H1 (cell line): ENCODE measurements at regions not wholly inside any gene's neighbourhood (a gene's known extent, or its start where the extent isn't known, plus 50 kb on each side); places are given as distances from the start of the nearest gene placed in this dataset.

Experiments used
- CTCF ChIA-PET: fragments of 300-600 bp; sonication (Branson Sonifier 250); formaldehyde crosslinking; loops from one replicate; lab custom pipeline; 2021; ENCODE audit not compliant: partially characterized antibody; lab: Charles Lee
- POLR2A ChIA-PET: fragments of 300-600 bp; sonication (Branson Sonifier 250); formaldehyde crosslinking; loops from one replicate; lab custom pipeline; 2021; ENCODE audit warnings: inconsistent platforms; ENCODE audit not compliant: partially characterized antibody; lab: Charles Lee
- DNase-seq, 2 experiments: peaks; one replicate each; pipeline versions ENCODE4 v3.0.0 to v3.0.0-alpha.2; 2010 to 2022; ENCODE audit warnings: low spot score in 2 of 2, low read depth in 1 of 2, mixed read lengths in 1 of 2
- FAIRE-seq: peaks from 2 replicates; lab custom pipeline; 2011; peaks lifted over from hg19 to GRCh38; lab: Jason Lieb, UNC
- H2AFZ ChIP-seq: 2 replicates; pipeline ENCODE4 v1.8.1; 2012; ENCODE audit warnings: low read length, inconsistent platforms
- H2AK5ac ChIP-seq: 2 replicates; pipeline ENCODE4 v1.6.1; 2013; ENCODE audit warnings: low read depth, low read length
- H2BK120ac ChIP-seq: replicated peaks from 2 replicates; pipeline ENCODE3; 2013; ENCODE audit warnings: low read depth, low read length, inconsistent platforms
- H2BK12ac ChIP-seq: 2 replicates; pipeline ENCODE4 v1.6.1; 2013; ENCODE audit warnings: low read depth, low read length
- H2BK15ac ChIP-seq: 2 replicates; pipeline ENCODE4 v1.6.1; 2013; ENCODE audit warnings: low read length
- H2BK20ac ChIP-seq: 2 replicates; pipeline ENCODE4 v1.6.1; 2013; ENCODE audit warnings: low read length
- H2BK5ac ChIP-seq: 2 replicates; pipeline ENCODE4 v1.6.1; 2013; ENCODE audit warnings: low read depth, low read length
- H3K14ac ChIP-seq: 2 replicates; pipeline ENCODE4 v1.6.1; 2013; ENCODE audit warnings: inconsistent platforms; ENCODE audit not compliant: insufficient read length
- H3K18ac ChIP-seq: 2 replicates; pipeline ENCODE4 v1.6.1; 2013; ENCODE audit warnings: low read length; ENCODE audit errors: extremely low read depth
- H3K23ac ChIP-seq: 2 replicates; pipeline ENCODE4 v1.6.1; 2013; ENCODE audit warnings: inconsistent platforms; ENCODE audit not compliant: insufficient read length
- H3K23me2 ChIP-seq: 2 replicates; pipeline ENCODE4 v1.6.1; 2013; ENCODE audit warnings: low read depth, low read length
- H3K27ac ChIP-seq: 2 replicates; pipeline ENCODE4 v1.6.1; 2011; ENCODE audit warnings: low read depth, low read length, inconsistent platforms
- H3K27me3 ChIP-seq, 4 experiments: replicated peaks in 1 of 4; 1 replicate in 1 of 4; 2 replicates in 3 of 4; pipeline versions ENCODE4 v1.6.1 to v1.8.1; 2011 to 2013; ENCODE audit warnings: low read length in 3 of 4, mild to moderate bottlenecking in 3 of 4, inconsistent platforms in 2 of 4, mixed read lengths in 2 of 4, moderate library complexity in 1 of 4; ENCODE audit not compliant: control insufficient read depth in 3 of 4, insufficient read depth in 3 of 4; ENCODE audit errors: extremely low read depth in 1 of 4
- H3K36me3 ChIP-seq, 4 experiments: 2 replicates each; pipeline versions ENCODE4 v1.6.1 to v1.8.1; 2011 to 2013; ENCODE audit warnings: mild to moderate bottlenecking in 4 of 4, low read length in 3 of 4, moderate library complexity in 2 of 4, control low read depth in 1 of 4, inconsistent platforms in 1 of 4; ENCODE audit not compliant: insufficient read depth in 4 of 4, control insufficient read depth in 2 of 4
- H3K4ac ChIP-seq: replicated peaks from 2 replicates; pipeline ENCODE3; 2013; ENCODE audit warnings: low read length, low read depth, mixed read lengths, inconsistent platforms; ENCODE audit not compliant: insufficient read length
- H3K4me1 ChIP-seq, 4 experiments: replicated peaks in 1 of 4; 1 replicate in 1 of 4; 2 replicates in 3 of 4; pipeline versions ENCODE4 v1.6.1 to v1.8.1; 2011 to 2013; ENCODE audit warnings: low read length in 3 of 4, inconsistent platforms in 2 of 4, mixed read lengths in 1 of 4; ENCODE audit not compliant: insufficient read depth in 4 of 4, control insufficient read depth in 3 of 4
- H3K4me2 ChIP-seq, 2 experiments: 2 replicates each; pipeline versions ENCODE4 v1.6.1 to v1.8.1; 2011 to 2013; ENCODE audit warnings: low read depth in 2 of 2, low read length in 2 of 2, control low read depth in 1 of 2, inconsistent platforms in 1 of 2, mild to moderate bottlenecking in 1 of 2; ENCODE audit not compliant: insufficient read depth in 1 of 2
- H3K4me3 ChIP-seq, 4 experiments: fragments of 200-600, 300-600 bp in 1 of 4; sonication (generic), shearing (Covaris generic), sonication (Bioruptor Twin) in 1 of 4; 2 replicates each; pipeline versions ENCODE4 v1.5.1 to v1.8.1; 2011 to 2016; ENCODE audit warnings: low read length in 4 of 4, low read depth in 3 of 4, control low read depth in 2 of 4, inconsistent platforms in 2 of 4, mild to moderate bottlenecking in 2 of 4, mixed read lengths in 1 of 4, moderate library complexity in 1 of 4; ENCODE audit not compliant: insufficient read depth in 2 of 4; ENCODE audit errors: extremely low read depth in 1 of 4
- H3K56ac ChIP-seq: replicated peaks from 2 replicates; pipeline ENCODE3; 2013; ENCODE audit warnings: low read depth, mild to moderate bottlenecking, mixed read lengths, low read length, inconsistent platforms; ENCODE audit not compliant: insufficient read length
- H3K79me1 ChIP-seq: 2 replicates; pipeline ENCODE4 v1.6.1; 2013; ENCODE audit warnings: low read depth, low read length, control low read depth
- H3K79me2 ChIP-seq, 2 experiments: 2 replicates each; pipeline versions ENCODE4 v1.6.1 to v1.8.1; 2012 to 2013; ENCODE audit warnings: low read length in 2 of 2, mild to moderate bottlenecking in 2 of 2, inconsistent platforms in 1 of 2; ENCODE audit not compliant: insufficient read depth in 2 of 2, control insufficient read depth in 1 of 2
- H3K9ac ChIP-seq, 4 experiments: replicated peaks in 1 of 4; 1 replicate in 1 of 4; 2 replicates in 3 of 4; pipeline versions ENCODE4 v1.6.1 to v1.8.1; 2011 to 2013; ENCODE audit warnings: low read depth in 3 of 4, low read length in 3 of 4, control low read depth in 2 of 4, mild to moderate bottlenecking in 2 of 4, moderate library complexity in 2 of 4, inconsistent platforms in 1 of 4; ENCODE audit errors: extremely low read depth in 1 of 4
- H3K9me3 ChIP-seq, 2 experiments: 2 replicates each; pipeline versions ENCODE4 v1.6.1 to v1.8.1; 2012 to 2013; ENCODE audit warnings: mild to moderate bottlenecking in 2 of 2, moderate library complexity in 2 of 2, control low read depth in 1 of 2, inconsistent platforms in 1 of 2, low read depth in 1 of 2, low read length in 1 of 2, mixed read lengths in 1 of 2; ENCODE audit not compliant: insufficient read depth in 2 of 2
- H4K20me1 ChIP-seq, 2 experiments: replicated peaks in 1 of 2; 2 replicates each; pipeline versions ENCODE3 to v1.8.1; 2011 to 2013; ENCODE audit warnings: inconsistent platforms in 2 of 2, low read length in 2 of 2, mild to moderate bottlenecking in 1 of 2; ENCODE audit not compliant: insufficient read depth in 2 of 2, control insufficient read depth in 1 of 2
- H4K5ac ChIP-seq: 2 replicates; pipeline ENCODE4 v1.6.1; 2013; ENCODE audit warnings: low read length, low read depth, mixed read lengths, inconsistent platforms; ENCODE audit not compliant: insufficient read length
- H4K8ac ChIP-seq: 2 replicates; pipeline ENCODE4 v1.8.0; 2013; ENCODE audit warnings: mild to moderate bottlenecking, moderate library complexity, low read length, inconsistent platforms; ENCODE audit not compliant: insufficient read depth; ENCODE audit errors: extremely low read depth
- H4K91ac ChIP-seq: replicated peaks from 2 replicates; pipeline ENCODE3; 2013; ENCODE audit warnings: low read length, mixed read lengths, inconsistent platforms; ENCODE audit not compliant: insufficient read length
- ATF3 ChIP-seq: IDR thresholded peaks from 2 replicates; pipeline ENCODE4 v1.6.1; 2011; ENCODE audit warnings: low read depth, mild to moderate bottlenecking, low read length; ENCODE audit not compliant: insufficient read depth
- CBX5 ChIP-seq: fragments of 300-800, 300-1000 bp; sonication (generic); IDR thresholded peaks from 2 replicates; pipeline ENCODE4 v1.7.1; 2016; ENCODE audit warnings: antibody characterized with exemption, low read length, low read depth
- CTBP2 ChIP-seq: IDR thresholded peaks from 2 replicates; pipeline ENCODE4 v1.7.0; 2011; ENCODE audit warnings: borderline replicate concordance, mild to moderate bottlenecking, moderate library complexity, mixed read lengths, low read length; ENCODE audit not compliant: insufficient read depth, insufficient read length
- EZH2 ChIP-seq: fragments of 200-600 bp; sonication (generic); IDR thresholded peaks from 2 replicates; pipeline ENCODE4 v1.7.1; 2012; ENCODE audit warnings: low read depth, mild to moderate bottlenecking, moderate library complexity, low read length, inconsistent platforms; ENCODE audit not compliant: severe bottlenecking
- GABPA ChIP-seq: IDR thresholded peaks from 2 replicates; pipeline ENCODE4 v1.6.1; 2011; ENCODE audit warnings: mild to moderate bottlenecking, low read length, moderate library complexity, borderline replicate concordance; ENCODE audit not compliant: insufficient read depth
- KDM4A ChIP-seq: IDR thresholded peaks from one replicate; pipeline ENCODE4 v1.7.1; 2012; ENCODE audit warnings: low read depth, mild to moderate bottlenecking, moderate library complexity, low read length, inconsistent platforms; ENCODE audit not compliant: severe bottlenecking
- NANOG ChIP-seq: IDR thresholded peaks from 2 replicates; pipeline ENCODE4 v1.6.1; 2011; ENCODE audit warnings: low read length, low read depth, mild to moderate bottlenecking, inconsistent platforms; ENCODE audit not compliant: insufficient read depth, poor library complexity, severe bottlenecking
- RBBP5 ChIP-seq: IDR thresholded peaks from 2 replicates; pipeline ENCODE4 v1.7.1; 2012; ENCODE audit warnings: low read depth, mild to moderate bottlenecking, inconsistent platforms, low read length, moderate library complexity, borderline replicate concordance
- RFX5 ChIP-seq: IDR thresholded peaks from 2 replicates; pipeline ENCODE4 v1.6.1; 2011; ENCODE audit warnings: low read depth, low read length, improper control_type of control experiment, borderline replicate concordance
- SIX5 ChIP-seq: IDR thresholded peaks from 2 replicates; pipeline ENCODE4 v1.6.1; 2011; ENCODE audit warnings: mild to moderate bottlenecking, low read depth, low read length
- TCF12 ChIP-seq: IDR thresholded peaks from 2 replicates; pipeline ENCODE4 v1.6.1; 2011; ENCODE audit warnings: low read depth, mild to moderate bottlenecking, low read length
- YY1 ChIP-seq: IDR thresholded peaks from 2 replicates; pipeline ENCODE4 v1.6.1; 2011; ENCODE audit warnings: low read depth, mild to moderate bottlenecking, low read length
- whole genome bisulfite sequencing, 2 experiments: shearing (Covaris generic) in 1 of 2; methylation state at CpG; one replicate each; pipeline versions ENCODE4 v1.1.6 to v1.1.7; 2013 to 2015; ENCODE audit warnings: low lambda C conversion rate in 2 of 2, mixed read lengths in 2 of 2, inconsistent platforms in 1 of 2, low coverage in 1 of 2, missing lambda C conversion rate in 1 of 2; ENCODE audit not compliant: insufficient replicate concordance in 2 of 2, insufficient coverage in 1 of 2, insufficient read length in 1 of 2; ENCODE audit errors: extremely low coverage in 1 of 2, missing lambda C conversion rate in 1 of 2; 5-methylcytosine and 5-hydroxymethylcytosine counted together

DNA sequence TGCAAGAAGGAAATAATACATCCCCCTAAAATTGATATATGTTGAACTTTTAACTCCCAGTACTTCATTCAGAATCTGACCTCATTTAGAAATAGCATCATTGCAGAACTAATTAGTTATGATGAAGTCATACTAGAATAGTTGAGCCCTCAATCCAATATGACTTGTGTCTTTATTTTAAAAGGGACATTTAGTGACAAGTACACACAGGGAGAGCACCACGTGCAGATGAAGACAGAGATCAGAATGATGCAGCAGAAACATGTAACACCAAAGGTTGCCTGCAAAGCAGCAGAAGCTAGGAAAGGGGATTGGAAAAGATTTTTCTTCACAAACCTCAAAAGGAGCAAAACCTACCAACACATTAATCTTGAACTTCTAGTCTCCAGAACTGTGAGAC lies 2602.5 kb downstream of the PCDH9 start:
- no peak for FAIRE-seq

More for the DNA sequence above, 2602.5 kb downstream of the PCDH9 start:
- Histone ChIP-seq H3K9ac (no peak overlapping the region), H2BK5ac (no peak overlapping the region), H3K23ac (no peak overlapping the region), H3K79me2 (no peaks in the 10 kb centered on the region), H4K20me1 (no peaks in the 10 kb centered on the region), H2BK120ac (no peak overlapping the region), H3K4me2 (no peak overlapping the region), H3K23me2 (no peaks in the 10 kb centered on the region), H4K91ac (no peak overlapping the region), H2BK20ac (0 out of 2 replicates have a peak overlapping the region, but pooled peaks have one; percentile 52), H2AK5ac (no peak overlapping the region), H3K56ac (no peak overlapping the region), H3K27ac (no peak overlapping the region), H2BK15ac (no peak overlapping the region), H3K27me3 (no peaks in the 10 kb centered on the region), H4K5ac (no peak overlapping the region), H3K4me1 (no peaks in the 10 kb centered on the region; a peak in 1 of 7 replicates), H3K14ac (no peak overlapping the region), H4K8ac (no peak overlapping the region), H2BK12ac (no peak overlapping the region), H3K9me3 (no peaks in the 10 kb centered on the region), H3K18ac (no peak overlapping the region), H3K36me3 (no peaks in the 10 kb centered on the region), H3K4me3 (no peak overlapping the region), H3K4ac (no peak overlapping the region), H2AFZ (no peak overlapping the region), H3K79me1 (no peaks in the 10 kb centered on the region)
- CTCF ChIA-PET: no interaction called here
- no peak for DNase-seq
- 70% methylated on average over 1 of the region's 1 CpG; no CpG with 5 or more reads in 1 of the 2 experiments for WGBS, 2 experiments
- TF ChIP-seq NANOG: no peak
- no peak for TF ChIP-seq TCF12
- TF ChIP-seq SIX5: no peak
- no peak for TF ChIP-seq CTBP2
- no peak for TF ChIP-seq YY1
- TF ChIP-seq RBBP5: no peak
- no peak for TF ChIP-seq EZH2
- no peak for TF ChIP-seq ATF3
- no peak for TF ChIP-seq RFX5
- no peak for TF ChIP-seq GABPA
- no peak for TF ChIP-seq KDM4A
- no peak for TF ChIP-seq CBX5
- POLR2A ChIA-PET: no interaction called here
